HCT116 (cell line): ENCODE measurements at regions not wholly inside any gene's neighbourhood (a gene's known extent, or its start where the extent isn't known, plus 50 kb on each side); places are given as distances from the start of the nearest gene placed in this dataset.

Experiments used
- ATAC-seq: fragments of 200-7000 bp; cut with Tn5 transposase; 2 replicates; pipeline ENCODE4 v1.9.1; 2020; ENCODE audit warnings: mild to moderate bottlenecking, moderate library complexity
- BruUV-seq: library from RNA; stranded (reverse); fragments of 400-500 nt; replicated peaks from 2 replicates; lab custom pipeline; 2021; lab: Mats Ljungman, UMichigan
- CTCF ChIA-PET: fragments of 300-600 bp; sonication (Branson Sonifier 250); formaldehyde crosslinking; loops from one replicate; lab custom pipeline; 2021; ENCODE audit warnings: antibody characterized with exemption; lab: Charles Lee
- POLR2A ChIA-PET: fragments of 300-600, 350-600 bp; sonication (Branson Sonifier 250); formaldehyde crosslinking; loops from one replicate; lab custom pipeline; 2021; ENCODE audit warnings: antibody characterized with exemption; lab: Charles Lee
- RAD21 ChIA-PET, 2 experiments: fragments of 300-600 bp; sonication (Branson Sonifier 250); formaldehyde crosslinking; loops; one replicate each; lab custom pipeline; 2023; ENCODE audit warnings: low total read pairs in 2 of 2; ENCODE audit not compliant: uncharacterized antibody in 2 of 2, unreplicated experiment in 2 of 2, low non-redundant PET in 1 of 2; lab: Charles Lee
- DNase-seq: peaks from one replicate; pipeline ENCODE4 v3.0.0-alpha.2; 2010; ENCODE audit warnings: low read depth, low spot score
- H2AFZ ChIP-seq: fragments of 200-600 bp; shearing (Covaris generic), sonication (generic); 2 replicates; pipeline ENCODE4 v1.6.1; 2017; ENCODE audit warnings: low read depth, mixed run types, mixed read lengths, antibody characterized with exemption, low read length; ENCODE audit not compliant: poor library complexity, severe bottlenecking
- H3K27ac ChIP-seq: 2 replicates; pipeline ENCODE4 v1.5.1; 2012; ENCODE audit warnings: low read depth, low read length
- H3K27me3 ChIP-seq: fragments of 200-600 bp; sonication (generic); 2 replicates; pipeline ENCODE4 v1.6.1; 2016; ENCODE audit warnings: mixed run types, low read length, mixed read lengths; ENCODE audit not compliant: insufficient read depth
- H3K36me3 ChIP-seq, 2 experiments: fragments of 200-500 bp in 1 of 2; fragments of 200-600 bp in 1 of 2; sonication (Bioruptor generic) in 1 of 2; sonication (generic) in 1 of 2; 2 replicates each; pipeline versions ENCODE4 v1.5.1 to v1.6.1; 2014 to 2016; ENCODE audit warnings: low read length in 2 of 2, inconsistent platforms in 1 of 2, mixed read lengths in 1 of 2, mixed run types in 1 of 2; ENCODE audit not compliant: insufficient read depth in 2 of 2, control insufficient read depth in 1 of 2
- H3K4me1 ChIP-seq, 2 experiments: fragments of 200-600 bp in 1 of 2; sonication (generic) in 1 of 2; 2 replicates each; pipeline versions ENCODE4 v1.5.1 to v1.6.1; 2012 to 2017; ENCODE audit warnings: low read length in 2 of 2, inconsistent platforms in 1 of 2, mild to moderate bottlenecking in 1 of 2, mixed read lengths in 1 of 2, mixed run types in 1 of 2, moderate library complexity in 1 of 2; ENCODE audit not compliant: insufficient read depth in 2 of 2, control insufficient read depth in 1 of 2
- H3K4me2 ChIP-seq: fragments of 200-600 bp; sonication (generic); 2 replicates; pipeline ENCODE4 v1.6.1; 2017; ENCODE audit warnings: mixed run types, low read length, mixed read lengths
- H3K4me3 ChIP-seq, 2 experiments: fragments of 200-600 bp in 1 of 2; sonication (generic) in 1 of 2; replicated peaks in 1 of 2; 2 replicates each; pipeline ENCODE4 v1.5.1; 2011 to 2016; ENCODE audit warnings: low read length in 2 of 2, control low read depth in 1 of 2, low read depth in 1 of 2, mild to moderate bottlenecking in 1 of 2, mixed read lengths in 1 of 2, mixed run types in 1 of 2
- H3K79me2 ChIP-seq: fragments of 200-600 bp; sonication (generic); 2 replicates; pipeline ENCODE4 v1.6.1; 2017; ENCODE audit warnings: mild to moderate bottlenecking, mixed run types, low read length, moderate library complexity, mixed read lengths; ENCODE audit not compliant: insufficient read depth
- H3K9ac ChIP-seq: fragments of 200-600 bp; sonication (generic); 2 replicates; pipeline ENCODE4 v1.6.1; 2016; ENCODE audit warnings: low read length, mixed read lengths
- H3K9me2 ChIP-seq: fragments of 200-600 bp; sonication (generic), shearing (Covaris generic); 2 replicates; pipeline ENCODE4 v1.6.1; 2017; ENCODE audit warnings: mixed run types, mild to moderate bottlenecking, moderate library complexity; ENCODE audit not compliant: insufficient read depth
- H3K9me3 ChIP-seq, 2 experiments: fragments of 200-500 bp in 1 of 2; fragments of 200-600 bp in 1 of 2; sonication (Bioruptor generic) in 1 of 2; sonication (generic) in 1 of 2; 2 replicates each; pipeline ENCODE4 v1.6.1; 2014 to 2017; ENCODE audit warnings: low read length in 2 of 2, mixed read lengths in 2 of 2, inconsistent platforms in 1 of 2, low read depth in 1 of 2, mild to moderate bottlenecking in 1 of 2, mixed run types in 1 of 2, moderate library complexity in 1 of 2; ENCODE audit not compliant: control insufficient read depth in 1 of 2, insufficient read depth in 1 of 2
- H4K20me1 ChIP-seq: fragments of 200-600 bp; sonication (generic), shearing (Covaris generic); 2 replicates; pipeline ENCODE4 v1.6.1; 2017; ENCODE audit warnings: mixed run types, mild to moderate bottlenecking, moderate library complexity; ENCODE audit not compliant: insufficient read depth
- EGR1 ChIP-seq: IDR thresholded peaks from 2 replicates; pipeline ENCODE4 v1.6.1; 2012; ENCODE audit warnings: low read depth
- ELF1 ChIP-seq: IDR thresholded peaks from 2 replicates; pipeline ENCODE4 v1.6.1; 2012; ENCODE audit warnings: low read depth, borderline replicate concordance
- EZH2phosphoT487 ChIP-seq: fragments of 200-600 bp; IDR thresholded peaks from 2 replicates; pipeline ENCODE4 v1.6.1; 2018; ENCODE audit warnings: antibody characterized with exemption, borderline replicate concordance
- FOSL1 ChIP-seq: IDR thresholded peaks from 2 replicates; pipeline ENCODE4 v1.6.1; 2012; ENCODE audit warnings: low read depth
- JUND ChIP-seq: IDR thresholded peaks from 2 replicates; pipeline ENCODE4 v1.6.1; 2012
- POLR2A ChIP-seq: IDR thresholded peaks from 2 replicates; pipeline ENCODE4 v1.7.0; 2011; ENCODE audit warnings: borderline replicate concordance; ENCODE audit not compliant: insufficient read depth, insufficient read length; ENCODE audit errors: extremely low read depth
- RAD21 ChIP-seq: IDR thresholded peaks from 2 replicates; pipeline ENCODE4 v1.6.1; 2012; ENCODE audit warnings: low read depth, mild to moderate bottlenecking
- SIN3A ChIP-seq: IDR thresholded peaks from 2 replicates; pipeline ENCODE4 v1.6.1; 2012; ENCODE audit warnings: low read depth
- TCF7L2 ChIP-seq: IDR thresholded peaks from 2 replicates; pipeline ENCODE4 v1.7.0; 2011; ENCODE audit warnings: borderline replicate concordance, inconsistent platforms; ENCODE audit not compliant: insufficient read depth, insufficient read length; ENCODE audit errors: extremely low read depth
- YY1 ChIP-seq: IDR thresholded peaks from 2 replicates; pipeline ENCODE4 v1.6.1; 2011; ENCODE audit warnings: low read length, low read depth, moderate library complexity, mild to moderate bottlenecking; ENCODE audit not compliant: insufficient replicate concordance; ENCODE audit errors: extremely low read depth
- ZFX ChIP-seq: fragments of 450-650 bp; IDR thresholded peaks from 2 replicates; pipeline ENCODE4 v1.6.1; 2017
- ZNF274 ChIP-seq: fragments of 200-500 bp; sonication (Bioruptor generic); IDR thresholded peaks from 2 replicates; pipeline ENCODE4 v1.6.1; 2014; ENCODE audit warnings: mild to moderate bottlenecking, low read depth, low read length, inconsistent platforms
- intact Hi-C: fragments of 100-400 bp; cut with micrococcal nuclease; formaldehyde crosslinking; loops from 2 replicates; pipeline ENCODE4 v1.10.0; 2022
- TF ChIP-seq, protein P1 (sequence below): IDR thresholded peaks from 2 replicates; pipeline ENCODE4 v1.6.1; 2012

DNA sequence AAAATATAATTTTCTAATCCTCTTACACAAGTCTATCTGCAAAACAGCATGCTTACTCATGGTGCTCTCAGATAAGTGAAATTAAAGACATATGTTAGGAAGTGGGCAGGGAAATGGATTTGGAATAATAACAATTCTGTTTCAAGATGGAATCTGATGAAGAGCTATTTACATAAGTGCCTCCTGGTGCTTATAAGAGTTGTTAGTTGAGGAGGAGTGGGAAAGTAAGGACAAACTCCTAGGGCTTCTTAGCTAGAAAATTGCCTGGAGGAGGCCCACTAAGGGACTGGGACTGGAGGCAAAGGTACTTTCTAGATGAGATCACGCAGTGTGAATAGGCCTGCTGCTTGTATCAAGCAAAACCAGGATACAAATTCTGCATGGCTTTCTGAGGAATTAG is 939.8 kb downstream of the GLUD2 start:
- ChIA-PET RAD21 (no interaction called here), POLR2A (no interaction called here), CTCF (no interaction called here)
- TF ChIP-seq JUND: no peak
- no peak for TF ChIP-seq TCF7L2
- TF ChIP-seq ZFX: no peak
- TF ChIP-seq EZH2phosphoT487: no peak
- TF ChIP-seq, protein P1, sequence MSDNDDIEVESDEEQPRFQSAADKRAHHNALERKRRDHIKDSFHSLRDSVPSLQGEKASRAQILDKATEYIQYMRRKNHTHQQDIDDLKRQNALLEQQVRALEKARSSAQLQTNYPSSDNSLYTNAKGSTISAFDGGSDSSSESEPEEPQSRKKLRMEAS: no peak
- TF ChIP-seq EGR1: no peak
- TF ChIP-seq FOSL1: no peak
- no peak for TF ChIP-seq SIN3A
- no peak for TF ChIP-seq ELF1
- TF ChIP-seq RAD21: no peak
- ATAC-seq: no peak
- H3K4me1 ChIP-seq: no peaks in the 10 kb centered on the region
- H3K79me2 ChIP-seq: no peaks in the 10 kb centered on the region
- no peaks in the 10 kb centered on the region for H4K20me1 ChIP-seq
- DNase-seq: no peak
- H3K9ac ChIP-seq: no peak overlapping the region
- no peak overlapping the region for H3K4me3 ChIP-seq
- H3K4me2 ChIP-seq: no peak overlapping the region
- H3K27ac ChIP-seq: no peak overlapping the region
- intact Hi-C loops: no loop called here
- H3K9me3 ChIP-seq: no peaks in the 10 kb centered on the region
- BruUV-seq: no TSS peak
- no peak overlapping the region for H2AFZ ChIP-seq
- no peaks in the 10 kb centered on the region for H3K36me3 ChIP-seq
- H3K9me2 ChIP-seq: no peaks in the 10 kb centered on the region
- no peaks in the 10 kb centered on the region for H3K27me3 ChIP-seq

DNA sequence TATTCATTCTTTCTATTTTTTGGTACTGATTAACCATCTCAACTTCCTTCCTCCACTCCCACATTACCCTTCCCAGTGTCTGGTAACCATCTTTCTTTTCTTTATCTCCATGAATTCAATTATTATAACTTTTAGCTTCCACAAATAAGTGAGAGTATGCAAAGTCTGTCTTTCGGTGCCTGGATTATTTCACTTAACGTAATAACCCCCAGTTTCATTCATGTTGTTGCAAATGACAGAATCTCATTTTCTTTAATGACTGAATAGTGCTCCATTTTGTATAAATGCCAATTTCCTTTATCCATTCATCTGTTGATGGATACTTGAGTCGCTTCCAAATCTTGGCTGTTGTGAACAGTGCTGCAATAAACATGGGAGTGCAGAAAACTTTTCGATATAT is 940.4 kb downstream of the GLUD2 start:
- no peaks in the 10 kb centered on the region for H3K4me1 ChIP-seq
- H3K79me2 ChIP-seq: no peaks in the 10 kb centered on the region
- intact Hi-C loops: no loop called here
- H3K36me3 ChIP-seq: no peaks in the 10 kb centered on the region
- H3K4me2 ChIP-seq: no peak overlapping the region
- no peak for DNase-seq
- no peaks in the 10 kb centered on the region for H3K9me2 ChIP-seq
- BruUV-seq: no TSS peak
- H4K20me1 ChIP-seq: no peaks in the 10 kb centered on the region
- no peak for TF ChIP-seq YY1
- TF ChIP-seq JUND: no peak
- no peak for TF ChIP-seq ZNF274
- no peak for TF ChIP-seq POLR2A
- TF ChIP-seq, protein P1: no peak
- H3K27ac ChIP-seq: no peak overlapping the region
- no peak overlapping the region for H3K9ac ChIP-seq
- no peaks in the 10 kb centered on the region for H3K9me3 ChIP-seq
- H2AFZ ChIP-seq: no peak overlapping the region
- ATAC-seq: no peak
- CTCF ChIA-PET: no interaction called here
- POLR2A ChIA-PET: no interaction called here
- no peaks in the 10 kb centered on the region for H3K27me3 ChIP-seq
- H3K4me3 ChIP-seq: no peak overlapping the region
- RAD21 ChIA-PET: no interaction called here
